Upper lobe of left lung (tissue), 4 donors: ENCODE measurements at regions not wholly inside any gene's neighbourhood (a gene's known extent, or its start where the extent isn't known, plus 50 kb on each side); places are given as distances from the start of the nearest gene placed in this dataset.

Experiments
- CTCF ChIP-seq, 6 experiments: fragments of 450-650 bp in 4 of 6; fragments of 200-600 bp in 2 of 6; sonication (generic) in 2 of 6; IDR thresholded peaks; one replicate each; pipeline ENCODE4 v1.5.1; 2016 to 2019; ENCODE audit warnings: antibody characterized with exemption in 6 of 6
- EP300 ChIP-seq, 4 donors: sonication (generic); formaldehyde crosslinking; IDR thresholded peaks; one replicate each; pipeline ENCODE4 v1.5.1; 2017; ENCODE audit warnings: antibody characterized with exemption in 4 of 4, control low read depth in 2 of 4
- POLR2AphosphoS5 ChIP-seq, 2 donors: sonication (generic); formaldehyde crosslinking; IDR thresholded peaks; one replicate each; pipeline ENCODE4 v1.5.1; 2017; ENCODE audit warnings: antibody characterized with exemption in 2 of 2

- TF ChIP-seq CTCF (IDR thresholded peaks at IDR 0.05), result no peak
- no peak for TF ChIP-seq POLR2AphosphoS5 (IDR thresholded peaks at IDR 0.05)
- no peak for TF ChIP-seq EP300 (IDR thresholded peaks at IDR 0.05)
These were observed 57.9 kb upstream of the IRF2BP2 start for GRCh38 chr1:234667600-234668576.
